Body of pancreas (tissue), 4 donors: ENCODE measurements at regions not wholly inside any gene's neighbourhood (a gene's known extent, or its start where the extent isn't known, plus 50 kb on each side); places are given as distances from the start of the nearest gene placed in this dataset.

Source experiments
- CTCF ChIP-seq, 7 experiments: fragments of 450-650 bp in 4 of 7; fragments of 200-600 bp in 3 of 7; sonication (generic) in 3 of 7; IDR thresholded peaks; one replicate each; pipeline ENCODE4 v1.5.1; 2016 to 2019; ENCODE audit warnings: antibody characterized with exemption in 7 of 7
- POLR2A ChIP-seq, 3 donors: fragments of 450-650 bp; IDR thresholded peaks; one replicate each; pipeline ENCODE4 v1.6.1; 2016; ENCODE audit warnings: antibody characterized with exemption in 3 of 3, mild to moderate bottlenecking in 2 of 3

DNA sequence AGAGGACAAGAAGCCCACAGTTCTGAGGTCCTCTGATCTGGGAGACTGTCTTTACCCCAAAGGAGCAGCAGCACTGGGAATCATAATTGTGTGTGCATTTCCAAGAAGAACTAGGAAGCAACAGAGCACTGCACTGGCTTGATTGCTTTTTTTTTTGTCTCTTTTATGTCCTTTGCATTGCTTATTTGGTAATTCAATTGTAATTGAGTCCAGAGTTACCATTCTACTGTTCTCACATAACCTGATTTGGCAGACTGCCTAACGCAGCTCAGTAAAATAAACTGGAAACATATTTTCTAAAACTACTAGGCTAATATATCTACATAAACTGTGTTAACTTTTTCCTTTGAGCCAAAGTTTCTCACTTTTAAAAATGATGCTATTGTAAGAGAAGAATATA lies 190.3 kb upstream of the SLC8A1 start:
- no peak for TF ChIP-seq POLR2A (IDR thresholded peaks at IDR 0.05)
- TF ChIP-seq CTCF (IDR thresholded peaks at IDR 0.05): no peak
